ENCODE measurements at regions not wholly inside any gene's neighbourhood (a gene's known extent, or its start where the extent isn't known, plus 50 kb on each side); places are given as distances from the start of the nearest gene placed in this dataset.

- H3K4me1 ChIP-seq (replicated peaks in 1 of 2; ENCODE audit: control insufficient read depth in 2 of 2, insufficient read depth in 2 of 2, low read length in 2 of 2), result no peaks in the 10 kb centered on the region
- no peak for FAIRE-seq
- no peak overlapping the region for H2AFZ ChIP-seq (ENCODE audit: low read depth, low read length)
- no peak overlapping the region for H3K27ac ChIP-seq (ENCODE audit: extremely low read depth, low read depth, low read length)
- ChIA-PET CTCF (ENCODE audit: low intra/inter-chr PET ratio) (no interaction called here), POLR2A (no interaction called here)
- H3K36me3 ChIP-seq (ENCODE audit: control insufficient read depth, insufficient read depth, low read length), result no peaks in the 10 kb centered on the region
- no peak overlapping the region for H3K4me2 ChIP-seq (ENCODE audit: insufficient read depth, low read length)
- DNase-seq (ENCODE audit: extremely low read depth in 1 of 4, low spot score in 3 of 4), result no peak
- H3K9ac ChIP-seq (ENCODE audit: insufficient read depth in 1 of 2, low read depth in 2 of 2, low read length in 2 of 2), result no peak overlapping the region
- H3K4me3 ChIP-seq, result no peak overlapping the region
- no peaks in the 10 kb centered on the region for H4K20me1 ChIP-seq (replicated peaks; ENCODE audit: control insufficient read depth, insufficient read depth, low read length)
- no peak for ATAC-seq
- no peaks in the 10 kb centered on the region for H3K9me1 ChIP-seq (ENCODE audit: control insufficient read depth, insufficient read depth, low read length)
- no peaks in the 10 kb centered on the region for H3K79me2 ChIP-seq (ENCODE audit: control insufficient read depth, insufficient read depth, low read length)
- no peaks in the 10 kb centered on the region for H3K9me3 ChIP-seq (replicated peaks; ENCODE audit: control insufficient read depth, insufficient read depth, low read depth, low read length)
- in situ Hi-C loops (cut with MboI) (no loop called here), intact Hi-C loops (cut with micrococcal nuclease) (no loop called here)
- BruUV-seq (replicated peaks), result no TSS peak
- WGBS (ENCODE audit: insufficient coverage, low coverage, missing lambda C conversion rate), result 0% methylated on average over 4 of the region's 4 CpGs
- H3K27me3 ChIP-seq (ENCODE audit: control insufficient read depth in 2 of 2, insufficient read depth in 2 of 2, low read length in 2 of 2), result no peaks in the 10 kb centered on the region
- TF ChIP-seq SMARCE1 (IDR thresholded peaks at IDR 0.05) (no peak), EHMT2 (IDR thresholded peaks at IDR 0.05) (no peak), NCOR1 (IDR thresholded peaks at IDR 0.05) (no peak), CUX1 (CRISPR knock-in tag; IDR thresholded peaks at IDR 0.05) (no peak), ADNP (tag; IDR thresholded peaks at IDR 0.05) (no peak), ZZZ3 (IDR thresholded peaks at IDR 0.05) (no peak), SIN3A (IDR thresholded peaks at IDR 0.05; ENCODE audit: borderline replicate concordance in 2 of 2, control insufficient read depth in 1 of 2, low read depth in 2 of 2, low read length in 2 of 2) (no peak), BMI1 (IDR thresholded peaks at IDR 0.05; ENCODE audit: low read length) (no peak), ZBTB34 (CRISPR knock-in tag; IDR thresholded peaks at IDR 0.05) (no peak), SMAD4 (CRISPR knock-in tag; conservative IDR thresholded peaks at IDR 0.05) (no peak), EGR1 (conservative IDR thresholded peaks at IDR 0.05) (no peak), PPARD (CRISPR knock-in tag; IDR thresholded peaks at IDR 0.05) (no peak), HDAC2 (IDR thresholded peaks at IDR 0.05) (no peak), SP2 (IDR thresholded peaks at IDR 0.05; ENCODE audit: extremely low read depth, low read depth, low read length, poor library complexity, severe bottlenecking) (no peak)
- TF ChIP-seq, protein P1, sequence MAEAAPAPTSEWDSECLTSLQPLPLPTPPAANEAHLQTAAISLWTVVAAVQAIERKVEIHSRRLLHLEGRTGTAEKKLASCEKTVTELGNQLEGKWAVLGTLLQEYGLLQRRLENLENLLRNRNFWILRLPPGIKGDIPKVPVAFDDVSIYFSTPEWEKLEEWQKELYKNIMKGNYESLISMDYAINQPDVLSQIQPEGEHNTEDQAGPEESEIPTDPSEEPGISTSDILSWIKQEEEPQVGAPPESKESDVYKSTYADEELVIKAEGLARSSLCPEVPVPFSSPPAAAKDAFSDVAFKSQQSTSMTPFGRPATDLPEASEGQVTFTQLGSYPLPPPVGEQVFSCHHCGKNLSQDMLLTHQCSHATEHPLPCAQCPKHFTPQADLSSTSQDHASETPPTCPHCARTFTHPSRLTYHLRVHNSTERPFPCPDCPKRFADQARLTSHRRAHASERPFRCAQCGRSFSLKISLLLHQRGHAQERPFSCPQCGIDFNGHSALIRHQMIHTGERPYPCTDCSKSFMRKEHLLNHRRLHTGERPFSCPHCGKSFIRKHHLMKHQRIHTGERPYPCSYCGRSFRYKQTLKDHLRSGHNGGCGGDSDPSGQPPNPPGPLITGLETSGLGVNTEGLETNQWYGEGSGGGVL (CRISPR knock-in tag; IDR thresholded peaks at IDR 0.05), result no peak
These were observed 193.6 kb upstream of the CST7 start for GRCh38 chr20:24755411-24755922.
